Neuronal stem cell (in vitro differentiated cells): ENCODE measurements at regions not wholly inside any gene's neighbourhood (a gene's known extent, or its start where the extent isn't known, plus 50 kb on each side); places are given as distances from the start of the nearest gene placed in this dataset.

Experiments used
- DNase-seq: peaks from one replicate; pipeline ENCODE4 v3.0.0-alpha.2; 2013; ENCODE audit warnings: low spot score
- H2AFZ ChIP-seq: one replicate; pipeline ENCODE4 v1.6.1; 2013; ENCODE audit warnings: mild to moderate bottlenecking, low read length, inconsistent platforms
- H2AK5ac ChIP-seq: 2 replicates; pipeline ENCODE4 v1.6.1; 2013; ENCODE audit warnings: low read depth, mild to moderate bottlenecking, inconsistent platforms, low read length, moderate library complexity, mixed read lengths
- H2BK120ac ChIP-seq: 2 replicates; pipeline ENCODE4 v1.6.1; 2013; ENCODE audit warnings: low read depth, mild to moderate bottlenecking, inconsistent platforms, low read length, moderate library complexity, mixed read lengths
- H2BK12ac ChIP-seq: one replicate; pipeline ENCODE4 v1.6.1; 2013; ENCODE audit warnings: low read length, inconsistent platforms
- H2BK15ac ChIP-seq: 2 replicates; pipeline ENCODE4 v1.6.1; 2013; ENCODE audit warnings: mild to moderate bottlenecking, low read length, inconsistent platforms, mixed read lengths
- H2BK5ac ChIP-seq: one replicate; pipeline ENCODE4 v1.6.1; 2013; ENCODE audit warnings: inconsistent platforms, mild to moderate bottlenecking, low read length, moderate library complexity
- H3K14ac ChIP-seq: one replicate; pipeline ENCODE4 v1.6.1; 2013; ENCODE audit warnings: low read length, inconsistent platforms
- H3K18ac ChIP-seq: 2 replicates; pipeline ENCODE4 v1.6.1; 2013; ENCODE audit warnings: low read length, inconsistent platforms
- H3K23ac ChIP-seq: 2 replicates; pipeline ENCODE4 v1.6.1; 2013; ENCODE audit warnings: low read depth, mild to moderate bottlenecking, mixed read lengths, low read length, inconsistent platforms; ENCODE audit not compliant: poor library complexity
- H3K27ac ChIP-seq: replicated peaks from 3 replicates; pipeline ENCODE4 v1.5.1; 2013; ENCODE audit warnings: low read length, inconsistent platforms
- H3K27me3 ChIP-seq, 3 experiments: 2 replicates each; pipeline ENCODE4 v1.6.1; 2013; ENCODE audit warnings: low read length in 3 of 3, mild to moderate bottlenecking in 2 of 3, inconsistent platforms in 1 of 3, low read depth in 1 of 3, mixed read lengths in 1 of 3, moderate library complexity in 1 of 3; ENCODE audit not compliant: control insufficient read depth in 3 of 3, insufficient read depth in 3 of 3
- H3K36me3 ChIP-seq, 2 donors: replicated peaks in 1 of 2; 2 replicates each; pipeline ENCODE4 v1.6.1; 2013; ENCODE audit warnings: low read length in 2 of 2; ENCODE audit not compliant: control insufficient read depth in 2 of 2, insufficient read depth in 2 of 2
- H3K4ac ChIP-seq: 2 replicates; pipeline ENCODE4 v1.6.1; 2013; ENCODE audit warnings: inconsistent platforms, mild to moderate bottlenecking, low read length, moderate library complexity
- H3K4me1 ChIP-seq, 2 donors: 1 replicate in 1 of 2; 2 replicates in 1 of 2; pipeline ENCODE4 v1.6.1; 2013; ENCODE audit warnings: low read length in 2 of 2, low read depth in 1 of 2; ENCODE audit not compliant: control insufficient read depth in 2 of 2, insufficient read depth in 1 of 2
- H3K4me2 ChIP-seq: one replicate; pipeline ENCODE4 v1.6.1; 2013; ENCODE audit warnings: mild to moderate bottlenecking, low read length, inconsistent platforms; ENCODE audit not compliant: insufficient read depth, poor library complexity, severe bottlenecking
- H3K4me3 ChIP-seq, 2 donors: 2 replicates each; pipeline ENCODE4 v1.5.1; 2013; ENCODE audit warnings: low read length in 2 of 2, mild to moderate bottlenecking in 2 of 2, inconsistent platforms in 1 of 2, moderate library complexity in 1 of 2
- H3K79me1 ChIP-seq: one replicate; pipeline ENCODE4 v1.6.1; 2013; ENCODE audit warnings: low read depth, mild to moderate bottlenecking, inconsistent platforms, low read length, moderate library complexity
- H3K9ac ChIP-seq: one replicate; pipeline ENCODE4 v1.6.1; 2013; ENCODE audit warnings: mild to moderate bottlenecking, low read depth, low read length, inconsistent platforms; ENCODE audit not compliant: poor library complexity
- H3K9me3 ChIP-seq, 2 donors: replicated peaks in 1 of 2; 2 replicates each; pipeline versions ENCODE3 to v1.6.1; 2013; ENCODE audit warnings: low read length in 2 of 2, mild to moderate bottlenecking in 2 of 2, inconsistent platforms in 1 of 2, low read depth in 1 of 2, mixed read lengths in 1 of 2, moderate library complexity in 1 of 2; ENCODE audit not compliant: control insufficient read depth in 2 of 2, insufficient read depth in 1 of 2
- H4K8ac ChIP-seq: one replicate; pipeline ENCODE4 v1.6.1; 2013; ENCODE audit warnings: low read depth, mild to moderate bottlenecking, inconsistent platforms, low read length, moderate library complexity
- H4K91ac ChIP-seq: one replicate; pipeline ENCODE4 v1.6.1; 2013; ENCODE audit warnings: low read length, low read depth, mild to moderate bottlenecking, inconsistent platforms; ENCODE audit not compliant: poor library complexity
- WGBS, 2 donors: extraction: QIAGEN DNeasy Blood & Tissue Kit; methylation state at CpG; one replicate each; pipeline ENCODE4 v1.1.7; 2013; ENCODE audit warnings: missing lambda C conversion rate in 2 of 2, mixed read lengths in 1 of 2; ENCODE audit not compliant: insufficient read length in 2 of 2, insufficient replicate concordance in 1 of 2; ENCODE audit errors: extremely low coverage in 2 of 2; 5-methylcytosine and 5-hydroxymethylcytosine counted together

DNA sequence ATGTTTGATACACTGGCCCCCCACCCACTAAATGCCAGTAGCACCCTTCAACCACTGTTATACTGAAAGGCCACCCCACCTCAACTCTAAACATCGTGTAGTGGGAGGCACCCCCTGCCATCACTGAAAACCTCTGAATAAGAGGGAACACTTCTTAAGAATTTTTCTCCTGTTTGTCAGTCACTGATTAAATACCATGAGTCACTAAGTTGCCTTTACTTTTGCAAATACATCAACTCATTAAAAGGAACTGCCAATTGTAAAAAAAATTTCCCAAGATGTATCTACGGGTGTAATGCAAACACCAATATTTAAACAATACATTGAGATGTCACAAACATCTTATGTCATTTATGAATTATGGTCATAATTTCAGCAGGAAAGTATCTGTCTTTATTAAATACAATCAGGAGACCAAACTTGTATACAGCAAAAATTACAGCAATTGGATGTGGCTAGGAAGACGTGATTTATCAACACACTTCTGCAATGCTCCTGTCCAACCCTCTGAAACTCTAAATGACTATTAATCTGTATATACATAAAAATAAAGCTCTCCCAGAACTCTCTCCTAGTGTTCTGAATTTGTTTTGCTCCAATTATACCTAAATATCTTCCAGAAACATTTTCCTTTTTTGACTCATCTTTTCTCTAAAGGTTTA, 144.1 kb upstream of the STK17B start:
- no peak overlapping the region for H2BK120ac ChIP-seq
- H3K4me2 ChIP-seq, result no peak overlapping the region
- H3K18ac ChIP-seq, result no peak overlapping the region
- H3K27me3 ChIP-seq, result no peaks in the 10 kb centered on the region
- no peak overlapping the region for H2BK5ac ChIP-seq
- H2AK5ac ChIP-seq, result no peak overlapping the region
- H2BK15ac ChIP-seq, result no peak overlapping the region
- H3K79me1 ChIP-seq, result no peaks in the 10 kb centered on the region
- H2AFZ ChIP-seq, result no peak overlapping the region
- H3K4me1 ChIP-seq, result no peaks in the 10 kb centered on the region
- no CpG with 5 or more reads among the region's 3 CpGs for WGBS, 2 donors
- no peak overlapping the region for H3K9ac ChIP-seq
- no peak overlapping the region for H3K4me3 ChIP-seq
- H4K91ac ChIP-seq, result no peak overlapping the region
- H3K27ac ChIP-seq, result no peak overlapping the region
- no peaks in the 10 kb centered on the region for H3K9me3 ChIP-seq
- H3K23ac ChIP-seq, result no peak overlapping the region
- no peak for DNase-seq
- H4K8ac ChIP-seq, result no peak overlapping the region
- no peak overlapping the region for H3K14ac ChIP-seq
- peaks cover 0 to 7% of the 10 kb centered on the region in 2 donors for H3K36me3 ChIP-seq
- no peak overlapping the region for H3K4ac ChIP-seq
- no peak overlapping the region for H2BK12ac ChIP-seq

- DNase-seq, result no peak
- Histone ChIP-seq H3K27ac (no peak overlapping the region), H4K8ac (no peak overlapping the region), H4K91ac (no peak overlapping the region), H2BK120ac (no peak overlapping the region), H3K14ac (no peak overlapping the region), H3K4me2 (no peak overlapping the region), H2AK5ac (no peak overlapping the region), H2BK15ac (no peak overlapping the region), H3K4me3 (no peak overlapping the region), H3K27me3 (no peaks in the 10 kb centered on the region), H3K9ac (no peak overlapping the region), H2BK12ac (no peak overlapping the region), H3K18ac (no peak overlapping the region), H3K9me3 (no peaks in the 10 kb centered on the region), H3K23ac (no peak overlapping the region), H2AFZ (no peak overlapping the region), H3K36me3 (peaks cover 0 to 7% of the 10 kb centered on the region in 2 donors), H3K4ac (no peak overlapping the region), H2BK5ac (no peak overlapping the region), H3K4me1 (no peaks in the 10 kb centered on the region), H3K79me1 (no peaks in the 10 kb centered on the region)
- WGBS, 2 donors, result no CpG with 5 or more reads among the region's 4 CpGs
Measured at GRCh38 chr2:196316050-196316430, 144.7 kb upstream of the STK17B start.

- H3K18ac ChIP-seq, result no peak overlapping the region
- H2BK5ac ChIP-seq, result peak overlapping the region; percentile 24
- H3K4me3 ChIP-seq, result no peak overlapping the region
- no peaks in the 10 kb centered on the region for H3K79me1 ChIP-seq
- H3K9me3 ChIP-seq, result no peaks in the 10 kb centered on the region
- peak overlapping the region; percentile 60 for H3K9ac ChIP-seq
- H2BK120ac ChIP-seq, result no peak overlapping the region
- no peak overlapping the region for H2AK5ac ChIP-seq
- peaks cover 0 to 6% of the 10 kb centered on the region in 2 donors for H3K4me1 ChIP-seq
- H3K14ac ChIP-seq, result peak overlapping the region; percentile 71
- H3K4ac ChIP-seq, result no peak overlapping the region
- H2BK15ac ChIP-seq, result no peak overlapping the region
- no peak overlapping the region for H2BK12ac ChIP-seq
- no peak overlapping the region for H3K27ac ChIP-seq
- H3K36me3 ChIP-seq, result peaks cover 0 to 7% of the 10 kb centered on the region in 2 donors
- no peak overlapping the region for H2AFZ ChIP-seq
- peak overlapping the region; percentile 65 for H4K8ac ChIP-seq
- no CpG with 5 or more reads among the region's 24 CpGs for WGBS, 2 donors
- no peak overlapping the region for H3K4me2 ChIP-seq
- H3K23ac ChIP-seq, result peak overlapping the region; percentile 43
- peak overlapping the region; percentile 85 for H4K91ac ChIP-seq
- no peaks in the 10 kb centered on the region for H3K27me3 ChIP-seq
- DNase-seq, result no peak
Measured at GRCh38 chr2:196318517-196319377, 147.4 kb upstream of the STK17B start.
